Transverse colon (tissue), 4 donors: ENCODE measurements at regions not wholly inside any gene's neighbourhood (a gene's known extent, or its start where the extent isn't known, plus 50 kb on each side); places are given as distances from the start of the nearest gene placed in this dataset.

ENCODE experiments used
- DNase-seq: peaks from one replicate; pipeline ENCODE4 v3.0.0-alpha.2; 2019
- H3K27ac ChIP-seq, 4 donors: fragments of 200-600 bp; sonication (generic); 2 replicates each; pipeline ENCODE4 v1.5.1; 2016 to 2018; ENCODE audit warnings: inconsistent platforms in 4 of 4
- H3K27me3 ChIP-seq: fragments of 200-600 bp; sonication (generic); 2 replicates; pipeline ENCODE4 v1.5.1; 2017; ENCODE audit warnings: inconsistent platforms
- H3K36me3 ChIP-seq, 4 donors: fragments of 200-600 bp; sonication (generic); 2 replicates each; pipeline ENCODE4 v1.5.1; 2017 to 2019; ENCODE audit warnings: inconsistent platforms in 4 of 4
- H3K4me1 ChIP-seq, 4 donors: fragments of 200-600 bp; sonication (generic); 2 replicates each; pipeline ENCODE4 v1.5.1; 2017 to 2020; ENCODE audit warnings: inconsistent platforms in 4 of 4
- H3K4me3 ChIP-seq, 4 donors: fragments of 200-600 bp; sonication (generic); 1 replicate in 1 of 4; 2 replicates in 3 of 4; pipeline versions ENCODE4 v1.5.1 to v1.6.1; 2017 to 2019; ENCODE audit warnings: inconsistent platforms in 4 of 4
- H3K9me3 ChIP-seq, 2 donors: fragments of 200-600 bp; sonication (generic); 2 replicates each; pipeline ENCODE4 v1.5.1; 2017 to 2019; ENCODE audit warnings: inconsistent platforms in 2 of 2
- CTCF ChIP-seq, 5 experiments: fragments of 200-600 bp in 3 of 5; fragments of 450-650 bp in 2 of 5; sonication (generic) in 3 of 5; IDR thresholded peaks; 1 replicate in 2 of 5; 2 replicates in 3 of 5; pipeline ENCODE4 v1.5.1; 2016 to 2017; ENCODE audit warnings: antibody characterized with exemption in 5 of 5, inconsistent platforms in 3 of 5, mild to moderate bottlenecking in 2 of 5, moderate library complexity in 1 of 5
- EP300 ChIP-seq: sonication (generic); formaldehyde crosslinking; IDR thresholded peaks from one replicate; pipeline ENCODE4 v1.6.1; 2017; ENCODE audit warnings: antibody characterized with exemption, low read depth
- POLR2A ChIP-seq: fragments of 450-650 bp; IDR thresholded peaks from one replicate; pipeline ENCODE4 v1.6.1; 2016; ENCODE audit warnings: antibody characterized with exemption, mild to moderate bottlenecking, moderate library complexity
- POLR2AphosphoS5 ChIP-seq, 3 donors: sonication (generic); formaldehyde crosslinking; IDR thresholded peaks; one replicate each; pipeline ENCODE4 v1.6.1; 2016; ENCODE audit warnings: antibody characterized with exemption in 3 of 3
- WGBS, 2 donors: methylation state at CpG; one replicate each; pipeline ENCODE4 v1.1.5; 2018; ENCODE audit warnings: low coverage in 1 of 2; 5-methylcytosine and 5-hydroxymethylcytosine counted together
- in situ Hi-C, 4 donors: fragments of 200-750 bp; cut with MboI; loops; one replicate each; pipeline versions ENCODE4 v1.15.0 to v1.15.1; 2017; ENCODE audit warnings: low sequenced_read_pairs in 3 of 4, low pct_ligation_motif_present in 1 of 4, low pct_unique_long_range_greater_than_20kb in 1 of 4
- intact Hi-C: fragments of 100-400 bp; cut with DNase I; formaldehyde crosslinking; loops from one replicate; pipeline ENCODE4 v1.15.1; 2023; ENCODE audit warnings: low total_unique reads

- intact Hi-C loops: no loop called here
- Histone ChIP-seq H3K4me3 (no peak overlapping the region), H3K27ac (no peak overlapping the region), H3K36me3 (no peaks in the 10 kb centered on the region), H3K27me3 (no peaks in the 10 kb centered on the region), H3K4me1 (no peaks in the 10 kb centered on the region), H3K9me3 (no peaks in the 10 kb centered on the region)
- DNase-seq: no peak
- in situ Hi-C loops: no loop called here
- WGBS, 2 donors: 56 to 60% methylated on average over 3 of the region's 3 CpGs
- TF ChIP-seq CTCF (IDR thresholded peaks at IDR 0.05): no peak
- TF ChIP-seq EP300: no peak
- TF ChIP-seq POLR2A: no peak
Measured at GRCh38 chr11:26040339-26040738, 291.6 kb upstream of the ANO3 start.

- no peak overlapping the region for H3K4me3 ChIP-seq
- intact Hi-C loops (no loop called here), in situ Hi-C loops (no loop called here)
- H3K36me3 ChIP-seq: no peaks in the 10 kb centered on the region
- H3K4me1 ChIP-seq: no peaks in the 10 kb centered on the region
- no peaks in the 10 kb centered on the region for H3K9me3 ChIP-seq
- TF ChIP-seq CTCF (IDR thresholded peaks at IDR 0.05) (no peak), POLR2A (no peak), EP300 (no peak), POLR2AphosphoS5 (IDR thresholded peaks at IDR 0.05) (no peak)
- DNase-seq: no peak
- H3K27ac ChIP-seq: no peak overlapping the region
- H3K27me3 ChIP-seq: no peaks in the 10 kb centered on the region
- WGBS, 2 donors: 80 to 91% methylated on average over 1 to 6 of the region's 7 CpGs
Measured at GRCh38 chr11:26042113-26042512, 289.8 kb upstream of the ANO3 start.

DNA sequence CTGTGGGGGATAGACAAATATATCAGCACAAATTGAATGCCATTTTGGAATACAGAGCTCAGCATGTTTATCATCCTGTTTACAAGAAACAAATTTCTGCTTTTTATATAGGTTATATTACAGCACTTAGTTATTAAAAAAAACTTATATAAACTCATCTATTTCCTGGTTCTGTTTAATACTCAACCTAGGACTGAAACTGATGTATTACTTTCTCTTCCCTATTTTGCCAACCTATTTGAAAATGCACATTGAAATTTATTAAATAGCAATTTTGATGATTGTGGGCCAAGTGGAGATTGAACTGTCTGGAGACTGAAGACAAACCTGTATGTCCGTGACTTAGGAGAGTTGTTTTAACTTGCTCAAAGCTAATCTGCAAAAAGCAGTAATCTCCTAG is 288.3 kb upstream of the ANO3 start:
- in situ Hi-C loops (no loop called here), intact Hi-C loops (no loop called here)
- no peak for DNase-seq
- no peak overlapping the region for H3K4me3 ChIP-seq
- H3K9me3 ChIP-seq: no peaks in the 10 kb centered on the region
- no peaks in the 10 kb centered on the region for H3K4me1 ChIP-seq
- WGBS, 2 donors: 71 to 80% methylated on average over 1 of the region's 1 CpG
- TF ChIP-seq POLR2AphosphoS5 (IDR thresholded peaks at IDR 0.05) (no peak), POLR2A (no peak), EP300 (no peak), CTCF (IDR thresholded peaks at IDR 0.05) (no peak)
- no peak overlapping the region for H3K27ac ChIP-seq
- no peaks in the 10 kb centered on the region for H3K36me3 ChIP-seq
- no peaks in the 10 kb centered on the region for H3K27me3 ChIP-seq

DNA sequence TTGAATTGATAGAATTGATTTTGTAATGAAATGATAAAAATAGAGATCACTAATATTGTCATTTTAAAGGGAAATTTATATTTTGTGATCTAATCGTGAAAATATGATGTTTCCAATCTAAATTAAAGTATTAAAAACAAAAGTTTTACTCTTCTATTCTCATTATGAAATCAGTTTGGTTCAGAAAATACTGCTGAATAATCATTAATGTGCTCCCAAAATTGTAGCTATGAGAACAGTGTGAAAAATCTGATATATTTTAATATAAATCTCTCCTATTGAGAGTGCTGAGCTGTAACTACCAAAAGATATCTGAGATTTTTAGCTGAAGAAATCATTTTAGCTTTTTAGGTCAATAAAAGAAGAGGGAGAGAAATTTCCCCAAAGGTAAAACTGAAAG is 287.5 kb upstream of the ANO3 start:
- no peaks in the 10 kb centered on the region for H3K27me3 ChIP-seq
- H3K4me1 ChIP-seq: no peaks in the 10 kb centered on the region
- in situ Hi-C loops: no loop called here
- H3K27ac ChIP-seq: no peak overlapping the region
- no peak for DNase-seq
- 69 to 90% methylated on average over 1 of the region's 1 CpG for WGBS, 2 donors
- H3K9me3 ChIP-seq: no peaks in the 10 kb centered on the region
- intact Hi-C loops: no loop called here
- no peaks in the 10 kb centered on the region for H3K36me3 ChIP-seq
- H3K4me3 ChIP-seq: no peak overlapping the region
- TF ChIP-seq POLR2A (no peak), POLR2AphosphoS5 (IDR thresholded peaks at IDR 0.05) (no peak), EP300 (no peak), CTCF (IDR thresholded peaks at IDR 0.05) (no peak)
